ENCODE measurements at regions not wholly inside any gene's neighbourhood (a gene's known extent, or its start where the extent isn't known, plus 50 kb on each side); places are given as distances from the start of the nearest gene placed in this dataset.

DNA sequence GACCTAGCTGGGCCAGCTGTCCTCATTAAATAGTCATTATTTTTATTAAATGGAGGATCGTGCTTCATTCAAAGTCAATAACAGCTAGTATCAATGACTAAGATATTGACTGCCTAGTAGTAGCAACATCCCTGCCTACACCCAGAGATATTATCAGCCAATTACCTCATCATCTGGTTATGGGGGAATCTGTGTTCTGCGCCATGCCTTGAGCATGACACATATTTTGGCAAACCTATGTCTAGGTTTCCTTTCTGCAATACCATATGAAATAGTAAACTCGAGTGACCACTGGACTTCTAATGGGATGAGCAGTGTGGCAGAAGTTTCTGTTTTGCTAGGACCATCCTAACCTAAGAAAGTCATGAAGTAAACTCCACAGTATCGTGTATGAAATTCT, 50.0 kb upstream of the AADAT start:
- TF ChIP-seq CTCF (IDR thresholded peaks at IDR 0.05; ENCODE audit: insufficient read depth, low read depth, low read length, missing control alignments), result no peak
- H3K4me3 ChIP-seq (ENCODE audit: low read depth, low read length), result no peak overlapping the region
- DNase-seq (ENCODE audit: low read depth), result no peak
